ENCODE measurements at regions not wholly inside any gene's neighbourhood (a gene's known extent, or its start where the extent isn't known, plus 50 kb on each side); places are given as distances from the start of the nearest gene placed in this dataset.

- Histone ChIP-seq H2BK20ac (ENCODE audit: low read depth, low read length, poor library complexity, severe bottlenecking) (no peak overlapping the region), H3K79me2 (ENCODE audit: insufficient read depth, low read length) (peaks cover 11% of the 10 kb centered on the region; the same call in 1 of the 2 replicates), H3K4me2 (ENCODE audit: insufficient read depth, insufficient read length, low read length) (no peak overlapping the region), H3K14ac (ENCODE audit: insufficient read depth, low read length) (no peak overlapping the region), H3T11ph (ENCODE audit: low read length) (no peak overlapping the region), H2AFZ (ENCODE audit: low read length) (no peak overlapping the region), H4K91ac (ENCODE audit: insufficient read length, low read depth, low read length) (no peak overlapping the region), H4K20me1 (ENCODE audit: control insufficient read depth, insufficient read depth, insufficient read length) (no peaks in the 10 kb centered on the region), H4K5ac (ENCODE audit: insufficient read length, low read depth, low read length) (no peak overlapping the region), H4K8ac (replicated peaks; ENCODE audit: insufficient read length, low read depth, low read length) (no peak overlapping the region), H3K56ac (ENCODE audit: insufficient read length, low read depth, low read length) (no peak overlapping the region), H2BK5ac (ENCODE audit: insufficient read length, low read length) (no peak overlapping the region), H3K4ac (ENCODE audit: low read depth, low read length) (no peak overlapping the region), H2AK5ac (ENCODE audit: insufficient read length, low read length) (no peak overlapping the region), H3K79me1 (ENCODE audit: insufficient read depth, low read depth, low read length, poor library complexity, severe bottlenecking) (peaks cover 4% of the 10 kb centered on the region), H3K23ac (ENCODE audit: insufficient read length, low read depth, low read length) (no peak overlapping the region), H2BK15ac (ENCODE audit: low read depth, low read length) (no peak overlapping the region), H2BK12ac (ENCODE audit: insufficient read length, low read depth, low read length) (no peak overlapping the region), H3K27ac (ENCODE audit: insufficient read length, low read depth, low read length) (no peak overlapping the region), H3K9ac (ENCODE audit: extremely low read depth, insufficient read length, low read length) (no peak overlapping the region), H2BK120ac (ENCODE audit: low read depth, low read length, poor library complexity, severe bottlenecking) (no peak overlapping the region), H3K9me3 (ENCODE audit: control insufficient read depth, low read depth, low read length) (no peaks in the 10 kb centered on the region), H3K4me1 (ENCODE audit: insufficient read depth, low read length) (no peaks in the 10 kb centered on the region; the same call in 1 of the 2 replicates), H3K23me2 (ENCODE audit: insufficient read length, low read depth, low read length, poor library complexity, severe bottlenecking) (no peaks in the 10 kb centered on the region), H3K18ac (ENCODE audit: insufficient read length, low read depth, low read length) (no peak overlapping the region), H3K27me3 (ENCODE audit: insufficient read depth, low read length) (no peaks in the 10 kb centered on the region)
- Mint-ChIP-seq H3K4me3 (no peak overlapping the region), H3K27me3 (ENCODE audit: low read depth) (no peaks in the 10 kb centered on the region), H3K9me3 (no peaks in the 10 kb centered on the region; a peak in 1 of 5 replicates), H3K27ac (peak overlapping the region in 1 of 3 experiments; percentile 26; a peak in 2 of 7 replicates), H3K36me3 (ENCODE audit: insufficient read depth in 1 of 3, low read depth in 3 of 3) (peaks cover 5 to 13% (median 8%) of the 10 kb centered on the region in 3 experiments), H3K4me1 (peaks cover 3 to 4% of the 10 kb centered on the region in 2 experiments; a peak in 3 of 4 replicates)
- no peak for DNase-seq
- WGBS (ENCODE audit: extremely low coverage, insufficient read length, low lambda C conversion rate) = no CpG with 5 or more reads among the region's 1 CpG
- no peak for TF ChIP-seq CTCF (conservative IDR thresholded peaks at IDR 0.05)
Measured at GRCh38 chr6:21885111-21885510, 291.6 kb downstream of the SOX4 start.
